H1 (cell line): ENCODE measurements at regions not wholly inside any gene's neighbourhood (a gene's known extent, or its start where the extent isn't known, plus 50 kb on each side); places are given as distances from the start of the nearest gene placed in this dataset.

Source experiments
- CTCF ChIA-PET: fragments of 300-600 bp; sonication (Branson Sonifier 250); formaldehyde crosslinking; loops from one replicate; lab custom pipeline; 2021; ENCODE audit not compliant: partially characterized antibody; lab: Charles Lee
- POLR2A ChIA-PET: fragments of 300-600 bp; sonication (Branson Sonifier 250); formaldehyde crosslinking; loops from one replicate; lab custom pipeline; 2021; ENCODE audit warnings: inconsistent platforms; ENCODE audit not compliant: partially characterized antibody; lab: Charles Lee
- DNase-seq, 2 experiments: peaks; one replicate each; pipeline versions ENCODE4 v3.0.0 to v3.0.0-alpha.2; 2010 to 2022; ENCODE audit warnings: low spot score in 2 of 2, low read depth in 1 of 2, mixed read lengths in 1 of 2
- FAIRE-seq: peaks from 2 replicates; lab custom pipeline; 2011; peaks lifted over from hg19 to GRCh38; lab: Jason Lieb, UNC
- H2AFZ ChIP-seq: 2 replicates; pipeline ENCODE4 v1.8.1; 2012; ENCODE audit warnings: low read length, inconsistent platforms
- H2AK5ac ChIP-seq: 2 replicates; pipeline ENCODE4 v1.6.1; 2013; ENCODE audit warnings: low read depth, low read length
- H2BK120ac ChIP-seq: replicated peaks from 2 replicates; pipeline ENCODE3; 2013; ENCODE audit warnings: low read depth, low read length, inconsistent platforms
- H2BK12ac ChIP-seq: 2 replicates; pipeline ENCODE4 v1.6.1; 2013; ENCODE audit warnings: low read depth, low read length
- H2BK15ac ChIP-seq: 2 replicates; pipeline ENCODE4 v1.6.1; 2013; ENCODE audit warnings: low read length
- H2BK20ac ChIP-seq: 2 replicates; pipeline ENCODE4 v1.6.1; 2013; ENCODE audit warnings: low read length
- H2BK5ac ChIP-seq: 2 replicates; pipeline ENCODE4 v1.6.1; 2013; ENCODE audit warnings: low read depth, low read length
- H3K14ac ChIP-seq: 2 replicates; pipeline ENCODE4 v1.6.1; 2013; ENCODE audit warnings: inconsistent platforms; ENCODE audit not compliant: insufficient read length
- H3K18ac ChIP-seq: 2 replicates; pipeline ENCODE4 v1.6.1; 2013; ENCODE audit warnings: low read length; ENCODE audit errors: extremely low read depth
- H3K23ac ChIP-seq: 2 replicates; pipeline ENCODE4 v1.6.1; 2013; ENCODE audit warnings: inconsistent platforms; ENCODE audit not compliant: insufficient read length
- H3K23me2 ChIP-seq: 2 replicates; pipeline ENCODE4 v1.6.1; 2013; ENCODE audit warnings: low read depth, low read length
- H3K27ac ChIP-seq: 2 replicates; pipeline ENCODE4 v1.6.1; 2011; ENCODE audit warnings: low read depth, low read length, inconsistent platforms
- H3K27me3 ChIP-seq, 4 experiments: replicated peaks in 1 of 4; 1 replicate in 1 of 4; 2 replicates in 3 of 4; pipeline versions ENCODE4 v1.6.1 to v1.8.1; 2011 to 2013; ENCODE audit warnings: low read length in 3 of 4, mild to moderate bottlenecking in 3 of 4, inconsistent platforms in 2 of 4, mixed read lengths in 2 of 4, moderate library complexity in 1 of 4; ENCODE audit not compliant: control insufficient read depth in 3 of 4, insufficient read depth in 3 of 4; ENCODE audit errors: extremely low read depth in 1 of 4
- H3K36me3 ChIP-seq, 4 experiments: 2 replicates each; pipeline versions ENCODE4 v1.6.1 to v1.8.1; 2011 to 2013; ENCODE audit warnings: mild to moderate bottlenecking in 4 of 4, low read length in 3 of 4, moderate library complexity in 2 of 4, control low read depth in 1 of 4, inconsistent platforms in 1 of 4; ENCODE audit not compliant: insufficient read depth in 4 of 4, control insufficient read depth in 2 of 4
- H3K4ac ChIP-seq: replicated peaks from 2 replicates; pipeline ENCODE3; 2013; ENCODE audit warnings: low read length, low read depth, mixed read lengths, inconsistent platforms; ENCODE audit not compliant: insufficient read length
- H3K4me1 ChIP-seq, 4 experiments: replicated peaks in 1 of 4; 1 replicate in 1 of 4; 2 replicates in 3 of 4; pipeline versions ENCODE4 v1.6.1 to v1.8.1; 2011 to 2013; ENCODE audit warnings: low read length in 3 of 4, inconsistent platforms in 2 of 4, mixed read lengths in 1 of 4; ENCODE audit not compliant: insufficient read depth in 4 of 4, control insufficient read depth in 3 of 4
- H3K4me2 ChIP-seq, 2 experiments: 2 replicates each; pipeline versions ENCODE4 v1.6.1 to v1.8.1; 2011 to 2013; ENCODE audit warnings: low read depth in 2 of 2, low read length in 2 of 2, control low read depth in 1 of 2, inconsistent platforms in 1 of 2, mild to moderate bottlenecking in 1 of 2; ENCODE audit not compliant: insufficient read depth in 1 of 2
- H3K4me3 ChIP-seq, 4 experiments: fragments of 200-600, 300-600 bp in 1 of 4; sonication (generic), shearing (Covaris generic), sonication (Bioruptor Twin) in 1 of 4; 2 replicates each; pipeline versions ENCODE4 v1.5.1 to v1.8.1; 2011 to 2016; ENCODE audit warnings: low read length in 4 of 4, low read depth in 3 of 4, control low read depth in 2 of 4, inconsistent platforms in 2 of 4, mild to moderate bottlenecking in 2 of 4, mixed read lengths in 1 of 4, moderate library complexity in 1 of 4; ENCODE audit not compliant: insufficient read depth in 2 of 4; ENCODE audit errors: extremely low read depth in 1 of 4
- H3K56ac ChIP-seq: replicated peaks from 2 replicates; pipeline ENCODE3; 2013; ENCODE audit warnings: low read depth, mild to moderate bottlenecking, mixed read lengths, low read length, inconsistent platforms; ENCODE audit not compliant: insufficient read length
- H3K79me1 ChIP-seq: 2 replicates; pipeline ENCODE4 v1.6.1; 2013; ENCODE audit warnings: low read depth, low read length, control low read depth
- H3K79me2 ChIP-seq, 2 experiments: 2 replicates each; pipeline versions ENCODE4 v1.6.1 to v1.8.1; 2012 to 2013; ENCODE audit warnings: low read length in 2 of 2, mild to moderate bottlenecking in 2 of 2, inconsistent platforms in 1 of 2; ENCODE audit not compliant: insufficient read depth in 2 of 2, control insufficient read depth in 1 of 2
- H3K9ac ChIP-seq, 4 experiments: replicated peaks in 1 of 4; 1 replicate in 1 of 4; 2 replicates in 3 of 4; pipeline versions ENCODE4 v1.6.1 to v1.8.1; 2011 to 2013; ENCODE audit warnings: low read depth in 3 of 4, low read length in 3 of 4, control low read depth in 2 of 4, mild to moderate bottlenecking in 2 of 4, moderate library complexity in 2 of 4, inconsistent platforms in 1 of 4; ENCODE audit errors: extremely low read depth in 1 of 4
- H3K9me3 ChIP-seq, 2 experiments: 2 replicates each; pipeline versions ENCODE4 v1.6.1 to v1.8.1; 2012 to 2013; ENCODE audit warnings: mild to moderate bottlenecking in 2 of 2, moderate library complexity in 2 of 2, control low read depth in 1 of 2, inconsistent platforms in 1 of 2, low read depth in 1 of 2, low read length in 1 of 2, mixed read lengths in 1 of 2; ENCODE audit not compliant: insufficient read depth in 2 of 2
- H4K20me1 ChIP-seq, 2 experiments: replicated peaks in 1 of 2; 2 replicates each; pipeline versions ENCODE3 to v1.8.1; 2011 to 2013; ENCODE audit warnings: inconsistent platforms in 2 of 2, low read length in 2 of 2, mild to moderate bottlenecking in 1 of 2; ENCODE audit not compliant: insufficient read depth in 2 of 2, control insufficient read depth in 1 of 2
- H4K5ac ChIP-seq: 2 replicates; pipeline ENCODE4 v1.6.1; 2013; ENCODE audit warnings: low read length, low read depth, mixed read lengths, inconsistent platforms; ENCODE audit not compliant: insufficient read length
- H4K8ac ChIP-seq: 2 replicates; pipeline ENCODE4 v1.8.0; 2013; ENCODE audit warnings: mild to moderate bottlenecking, moderate library complexity, low read length, inconsistent platforms; ENCODE audit not compliant: insufficient read depth; ENCODE audit errors: extremely low read depth
- H4K91ac ChIP-seq: replicated peaks from 2 replicates; pipeline ENCODE3; 2013; ENCODE audit warnings: low read length, mixed read lengths, inconsistent platforms; ENCODE audit not compliant: insufficient read length
- ASH2L ChIP-seq: fragments of 200-600, 300-600 bp; sonication (generic); IDR thresholded peaks from one replicate; pipeline ENCODE4 v1.7.1; 2017; ENCODE audit warnings: low read length
- CHD2 ChIP-seq: IDR thresholded peaks from 2 replicates; pipeline ENCODE4 v1.6.1; 2012; ENCODE audit warnings: low read length, improper control_type of control experiment
- CTCF ChIP-seq, 3 experiments: IDR thresholded peaks; 1 replicate in 2 of 3; 2 replicates in 1 of 3; pipeline versions ENCODE4 v1.5.1 to v1.6.1; 2011; ENCODE audit warnings: low read length in 3 of 3, mild to moderate bottlenecking in 3 of 3, inconsistent platforms in 2 of 3, low read depth in 1 of 3, moderate library complexity in 1 of 3; ENCODE audit not compliant: insufficient read depth in 1 of 3; ENCODE audit errors: control extremely low read depth in 1 of 3
- GTF2F1 ChIP-seq: IDR thresholded peaks from 2 replicates; pipeline ENCODE4 v1.6.1; 2012; ENCODE audit warnings: low read depth, low read length, improper control_type of control experiment, borderline replicate concordance
- HDAC2 ChIP-seq, 2 experiments: fragments of 300-600 bp in 1 of 2; sonication (generic) in 1 of 2; IDR thresholded peaks; 2 replicates each; pipeline ENCODE4 v1.6.1; 2011 to 2012; ENCODE audit warnings: low read depth in 2 of 2, low read length in 2 of 2, mild to moderate bottlenecking in 2 of 2, moderate library complexity in 2 of 2, borderline replicate concordance in 1 of 2, inconsistent platforms in 1 of 2
- JUN ChIP-seq: IDR thresholded peaks from 2 replicates; pipeline ENCODE4 v1.6.1; 2011; ENCODE audit warnings: low read depth, mild to moderate bottlenecking, improper control_type of control experiment, low read length
- NANOG ChIP-seq: IDR thresholded peaks from 2 replicates; pipeline ENCODE4 v1.6.1; 2011; ENCODE audit warnings: low read length, low read depth, mild to moderate bottlenecking, inconsistent platforms; ENCODE audit not compliant: insufficient read depth, poor library complexity, severe bottlenecking
- POLR2AphosphoS5 ChIP-seq: IDR thresholded peaks from 2 replicates; pipeline ENCODE4 v1.6.1; 2011; ENCODE audit warnings: low read depth, low read length
- SAP30 ChIP-seq: fragments of 300-600 bp; sonication (generic); IDR thresholded peaks from 2 replicates; pipeline ENCODE4 v1.7.1; 2012; ENCODE audit warnings: low read length, moderate library complexity, mild to moderate bottlenecking, inconsistent platforms; ENCODE audit not compliant: insufficient read depth, insufficient replicate concordance
- SP1 ChIP-seq: IDR thresholded peaks from 2 replicates; pipeline ENCODE4 v1.6.1; 2011; ENCODE audit warnings: low read depth, low read length
- SP2 ChIP-seq: IDR thresholded peaks from 2 replicates; pipeline ENCODE4 v1.6.1; 2012; ENCODE audit warnings: mild to moderate bottlenecking, low read length, inconsistent platforms
- SP4 ChIP-seq: IDR thresholded peaks from 2 replicates; pipeline ENCODE4 v1.6.1; 2012; ENCODE audit warnings: low read length, inconsistent platforms
- TAF1 ChIP-seq: IDR thresholded peaks from 2 replicates; pipeline ENCODE4 v1.6.1; 2011; ENCODE audit warnings: mild to moderate bottlenecking, low read depth, low read length
- WGBS, 2 experiments: shearing (Covaris generic) in 1 of 2; methylation state at CpG; one replicate each; pipeline versions ENCODE4 v1.1.6 to v1.1.7; 2013 to 2015; ENCODE audit warnings: low lambda C conversion rate in 2 of 2, mixed read lengths in 2 of 2, inconsistent platforms in 1 of 2, low coverage in 1 of 2, missing lambda C conversion rate in 1 of 2; ENCODE audit not compliant: insufficient replicate concordance in 2 of 2, insufficient coverage in 1 of 2, insufficient read length in 1 of 2; ENCODE audit errors: extremely low coverage in 1 of 2, missing lambda C conversion rate in 1 of 2; 5-methylcytosine and 5-hydroxymethylcytosine counted together

- H3K9me3 ChIP-seq: no peaks in the 10 kb centered on the region
- ChIA-PET CTCF (no interaction called here), POLR2A (no interaction called here)
- no peak overlapping the region for H3K4me3 ChIP-seq
- no peak overlapping the region for H3K56ac ChIP-seq
- no peaks in the 10 kb centered on the region for H3K27me3 ChIP-seq
- no peak overlapping the region for H3K18ac ChIP-seq
- no peaks in the 10 kb centered on the region for H3K23me2 ChIP-seq
- H3K36me3 ChIP-seq: no peaks in the 10 kb centered on the region
- H3K4ac ChIP-seq: no peak overlapping the region
- H4K91ac ChIP-seq: no peak overlapping the region
- H3K14ac ChIP-seq: no peak overlapping the region
- no peak overlapping the region for H3K27ac ChIP-seq
- no peaks in the 10 kb centered on the region for H4K20me1 ChIP-seq
- H2BK5ac ChIP-seq: no peak overlapping the region
- H2BK20ac ChIP-seq: no peak overlapping the region
- DNase-seq (no peak), FAIRE-seq (no peak)
- no peaks in the 10 kb centered on the region for H3K4me1 ChIP-seq
- H2BK15ac ChIP-seq: no peak overlapping the region
- H3K9ac ChIP-seq: no peak overlapping the region
- no peaks in the 10 kb centered on the region for H3K79me2 ChIP-seq
- H4K8ac ChIP-seq: no peak overlapping the region
- H2AFZ ChIP-seq: no peak overlapping the region
- no peak overlapping the region for H3K23ac ChIP-seq
- H3K79me1 ChIP-seq: no peaks in the 10 kb centered on the region
- no peak overlapping the region for H4K5ac ChIP-seq
- H2AK5ac ChIP-seq: no peak overlapping the region
- no peak overlapping the region for H2BK120ac ChIP-seq
- H2BK12ac ChIP-seq: no peak overlapping the region
- no peak overlapping the region for H3K4me2 ChIP-seq
- 60% methylated on average over 1 of the region's 2 CpGs; no CpG with 5 or more reads in 1 of the 2 experiments for WGBS, 2 experiments
- TF ChIP-seq NANOG: no peak
- no peak for TF ChIP-seq HDAC2 (IDR thresholded peaks at IDR 0.05; ENCODE audit: borderline replicate concordance in 1 of 2, low read depth in 2 of 2, low read length in 2 of 2)
- TF ChIP-seq SP4: no peak
- no peak for TF ChIP-seq SAP30
- no peak for TF ChIP-seq CHD2
- no peak for TF ChIP-seq TAF1
- TF ChIP-seq SP1: no peak
- no peak for TF ChIP-seq ASH2L
- no peak for TF ChIP-seq SP2
- TF ChIP-seq JUN: no peak
- no peak for TF ChIP-seq CTCF (IDR thresholded peaks at IDR 0.05; ENCODE audit: control extremely low read depth in 1 of 3, insufficient read depth in 1 of 3, low read depth in 1 of 3, low read length in 3 of 3)
- no peak for TF ChIP-seq POLR2AphosphoS5
- no peak for TF ChIP-seq GTF2F1
Observed at GRCh38 chrX:150268839-150269355, 94.2 kb upstream of the MAMLD1 start.
